ENCODE measurements at regions not wholly inside any gene's neighbourhood (a gene's known extent, or its start where the extent isn't known, plus 50 kb on each side); places are given as distances from the start of the nearest gene placed in this dataset.

GRCh38 chr2:136527560-136527959, 237.8 kb upstream of the THSD7B start:
- no peak overlapping the region for H3K4me3 ChIP-seq (ENCODE audit: low read length in 3 of 3)
- no peaks in the 10 kb centered on the region for H3K4me1 ChIP-seq (ENCODE audit: control insufficient read depth in 2 of 3, insufficient read depth in 2 of 3, low read depth in 1 of 3, low read length in 3 of 3)
- TF ChIP-seq CTCF (IDR thresholded peaks at IDR 0.05; ENCODE audit: borderline replicate concordance, extremely low read depth, insufficient read depth): no peak
- intact Hi-C loops (cut with DNase I): no loop called here
- FAIRE-seq (no peak), DNase-seq (peak in 3 of 5 donors; percentile 40 to 87 (median 79))
- H3K27ac ChIP-seq (ENCODE audit: low read depth in 2 of 2, low read length in 2 of 2): no peak overlapping the region
- H3K9ac ChIP-seq (ENCODE audit: low read length in 3 of 3): no peak overlapping the region
- no peaks in the 10 kb centered on the region for H3K9me3 ChIP-seq (ENCODE audit: control insufficient read depth in 2 of 3, insufficient read depth in 1 of 3, low read length in 3 of 3)
- H3K27me3 ChIP-seq (ENCODE audit: control insufficient read depth, insufficient read depth, low read length): no peaks in the 10 kb centered on the region
- no peaks in the 10 kb centered on the region for H3K36me3 ChIP-seq (ENCODE audit: control insufficient read depth in 2 of 3, insufficient read depth in 3 of 3, low read length in 3 of 3)

GRCh38 chr2:136522724-136523123, 242.6 kb upstream of the THSD7B start:
- H3K27me3 ChIP-seq (ENCODE audit: control insufficient read depth, insufficient read depth, low read length): no peaks in the 10 kb centered on the region
- no peak for TF ChIP-seq CTCF (IDR thresholded peaks at IDR 0.05; ENCODE audit: borderline replicate concordance, extremely low read depth, insufficient read depth)
- no peaks in the 10 kb centered on the region for H3K4me1 ChIP-seq (ENCODE audit: control insufficient read depth in 2 of 3, insufficient read depth in 2 of 3, low read depth in 1 of 3, low read length in 3 of 3)
- no peak overlapping the region for H3K27ac ChIP-seq (ENCODE audit: low read depth in 2 of 2, low read length in 2 of 2)
- H3K36me3 ChIP-seq (ENCODE audit: control insufficient read depth in 2 of 3, insufficient read depth in 3 of 3, low read length in 3 of 3): no peaks in the 10 kb centered on the region
- no peak for DNase-seq
- no peak overlapping the region for H3K4me3 ChIP-seq (ENCODE audit: low read length in 3 of 3)
- intact Hi-C loops (cut with DNase I): no loop called here
- FAIRE-seq: no peak
- H3K9me3 ChIP-seq (ENCODE audit: control insufficient read depth in 2 of 3, insufficient read depth in 1 of 3, low read length in 3 of 3): no peaks in the 10 kb centered on the region
- no peak overlapping the region for H3K9ac ChIP-seq (ENCODE audit: low read length in 3 of 3)

GRCh38 chr2:136517716-136518115, 247.6 kb upstream of the THSD7B start:
- Histone ChIP-seq H3K9ac (ENCODE audit: low read length in 3 of 3) (no peak overlapping the region), H3K27ac (ENCODE audit: low read depth in 2 of 2, low read length in 2 of 2) (no peak overlapping the region), H3K36me3 (ENCODE audit: control insufficient read depth in 2 of 3, insufficient read depth in 3 of 3, low read length in 3 of 3) (no peaks in the 10 kb centered on the region), H3K9me3 (ENCODE audit: control insufficient read depth in 2 of 3, insufficient read depth in 1 of 3, low read length in 3 of 3) (peaks cover 0 to 2% (median 0%) of the 10 kb centered on the region in 3 donors), H3K4me1 (ENCODE audit: control insufficient read depth in 2 of 3, insufficient read depth in 2 of 3, low read depth in 1 of 3, low read length in 3 of 3) (no peaks in the 10 kb centered on the region), H3K4me3 (ENCODE audit: low read length in 3 of 3) (no peak overlapping the region), H3K27me3 (ENCODE audit: control insufficient read depth, insufficient read depth, low read length) (no peaks in the 10 kb centered on the region)
- no peak for TF ChIP-seq CTCF (IDR thresholded peaks at IDR 0.05; ENCODE audit: borderline replicate concordance, extremely low read depth, insufficient read depth)
- intact Hi-C loops (cut with DNase I): no loop called here
- DNase-seq (no peak), FAIRE-seq (no peak)

- Histone ChIP-seq H3K36me3 (ENCODE audit: control insufficient read depth in 2 of 3, insufficient read depth in 3 of 3, low read length in 3 of 3) (no peaks in the 10 kb centered on the region), H3K27me3 (ENCODE audit: control insufficient read depth, insufficient read depth, low read length) (no peaks in the 10 kb centered on the region), H3K27ac (ENCODE audit: low read depth in 2 of 2, low read length in 2 of 2) (no peak overlapping the region), H3K9ac (ENCODE audit: low read length in 3 of 3) (no peak overlapping the region), H3K9me3 (ENCODE audit: control insufficient read depth in 2 of 3, insufficient read depth in 1 of 3, low read length in 3 of 3) (peaks cover 0 to 2% (median 0%) of the 10 kb centered on the region in 3 donors), H3K4me3 (ENCODE audit: low read length in 3 of 3) (no peak overlapping the region), H3K4me1 (ENCODE audit: control insufficient read depth in 2 of 3, insufficient read depth in 2 of 3, low read depth in 1 of 3, low read length in 3 of 3) (no peaks in the 10 kb centered on the region)
- DNase-seq (no peak), FAIRE-seq (no peak)
- TF ChIP-seq CTCF (IDR thresholded peaks at IDR 0.05; ENCODE audit: borderline replicate concordance, extremely low read depth, insufficient read depth): no peak
- intact Hi-C loops (cut with DNase I): no loop called here
These were observed 255.1 kb upstream of the THSD7B start for GRCh38 chr2:136510244-136510643.

All from kidney (tissue), 13 donors.